ENCODE measurements at regions not wholly inside any gene's neighbourhood (a gene's known extent, or its start where the extent isn't known, plus 50 kb on each side); places are given as distances from the start of the nearest gene placed in this dataset.

GRCh38 chr4:54607521-54607920 lies 50.2 kb upstream of the KIT start:
- no peak for FAIRE-seq
- DNase-seq (ENCODE audit: extremely low spot score, insufficient read length, low read depth), result no peak
